ENCODE measurements at regions not wholly inside any gene's neighbourhood (a gene's known extent, or its start where the extent isn't known, plus 50 kb on each side); places are given as distances from the start of the nearest gene placed in this dataset.

DNA sequence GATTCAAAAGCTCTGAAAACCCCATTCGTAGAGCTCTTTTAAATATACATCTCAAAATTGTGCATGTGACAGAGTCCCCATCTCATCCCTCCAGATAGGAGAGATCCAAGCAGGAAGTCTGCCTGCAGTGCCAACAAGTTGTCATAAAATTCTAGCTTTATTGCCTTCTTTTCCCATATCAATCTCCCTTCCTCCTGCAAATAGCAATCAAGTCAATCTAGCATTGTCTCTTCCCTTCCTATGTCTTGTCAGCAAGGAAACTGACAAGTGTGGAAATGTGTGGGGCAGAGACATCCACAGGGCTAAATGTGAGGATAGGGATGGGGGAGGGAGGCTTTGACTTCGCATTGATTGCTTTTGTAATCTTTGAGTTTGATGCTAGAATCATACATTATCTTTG, 165.2 kb downstream of the C1orf94 start:
- DNase-seq (ENCODE audit: extremely low read depth, low read depth) = no peak
- no peak for TF ChIP-seq CTCF (IDR thresholded peaks at IDR 0.05; ENCODE audit: low read depth, low read length)

DNA sequence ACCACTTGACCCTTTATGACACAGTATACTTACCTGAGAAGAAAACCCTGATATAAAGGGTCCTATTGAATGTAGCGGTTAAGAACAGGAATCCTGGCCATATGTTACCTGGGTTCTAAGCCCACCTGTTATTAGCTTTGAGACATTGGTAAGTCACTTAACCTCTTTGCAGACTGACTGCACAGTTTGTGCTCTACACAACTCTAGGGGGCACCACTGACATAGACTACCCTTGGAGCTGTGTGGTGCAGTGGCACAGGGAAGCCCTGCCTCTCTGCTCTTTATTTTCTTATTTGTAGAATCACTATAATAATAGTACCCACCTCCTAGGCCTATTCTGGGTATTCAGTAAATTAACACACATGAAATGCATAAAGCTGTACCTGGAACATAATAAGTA, 165.6 kb downstream of the C1orf94 start:
- no peak for DNase-seq (ENCODE audit: extremely low read depth, low read depth)
- no peak for TF ChIP-seq CTCF (IDR thresholded peaks at IDR 0.05; ENCODE audit: low read depth, low read length)

DNA sequence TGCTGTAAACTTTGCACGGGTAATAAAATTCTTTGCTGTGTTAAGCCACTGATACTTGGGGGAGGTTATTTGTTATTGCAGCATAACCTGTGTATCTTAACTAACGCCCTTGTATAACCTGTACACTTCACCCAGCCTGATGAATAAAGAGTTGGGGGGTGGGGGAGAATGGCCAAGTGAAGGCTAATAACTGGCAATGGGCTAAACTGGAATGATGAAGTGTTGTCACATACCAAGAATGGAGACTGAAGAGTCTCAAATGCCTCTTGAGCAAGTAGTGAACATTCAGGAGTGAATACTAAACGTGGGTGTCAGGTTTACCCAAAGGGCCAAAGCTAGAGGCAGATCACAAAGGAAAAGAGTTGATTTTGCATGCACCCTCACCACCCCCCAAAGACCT, 169.4 kb downstream of the C1orf94 start:
- no peak for TF ChIP-seq CTCF (IDR thresholded peaks at IDR 0.05; ENCODE audit: low read depth, low read length)
- DNase-seq (ENCODE audit: extremely low read depth, low read depth) = no peak

DNA sequence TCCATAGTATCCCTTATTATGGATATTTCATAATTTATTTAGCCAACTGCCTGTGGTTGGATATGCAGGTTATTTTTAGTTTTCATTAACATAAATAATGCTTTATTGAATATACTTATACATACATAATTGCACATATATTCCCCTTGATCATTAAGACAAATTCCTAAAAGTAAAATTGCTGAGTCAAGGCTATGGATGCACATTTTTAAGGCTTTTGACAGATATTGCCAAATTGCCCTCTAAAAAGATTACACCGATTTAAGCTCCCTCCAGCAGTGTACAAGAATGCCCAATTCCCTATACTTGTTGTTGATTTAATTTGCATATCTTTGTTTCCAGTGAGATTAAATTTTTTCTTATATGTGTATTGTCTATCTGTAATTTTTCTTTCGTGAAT, 176.7 kb downstream of the C1orf94 start:
- no peak for DNase-seq (ENCODE audit: extremely low read depth, low read depth)

GRCh38 chr1:34354367-34354766, 177.7 kb downstream of the C1orf94 start:
- TF ChIP-seq CTCF (IDR thresholded peaks at IDR 0.05; ENCODE audit: low read depth, low read length) = no peak
- DNase-seq (ENCODE audit: extremely low read depth, low read depth) = no peak

More for the DNA sequence above, 176.7 kb downstream of the C1orf94 start:
- TF ChIP-seq CTCF (IDR thresholded peaks at IDR 0.05; ENCODE audit: low read depth, low read length) = no peak

GRCh38 chr1:34356853-34357252, 180.1 kb downstream of the C1orf94 start:
- no peak for TF ChIP-seq CTCF (IDR thresholded peaks at IDR 0.05; ENCODE audit: low read depth, low read length)
- no peak for DNase-seq (ENCODE audit: extremely low read depth, low read depth)

GRCh38 chr1:34358636-34359035, 181.9 kb downstream of the C1orf94 start:
- DNase-seq (ENCODE audit: extremely low read depth, low read depth) = no peak
- no peak for TF ChIP-seq CTCF (IDR thresholded peaks at IDR 0.05; ENCODE audit: low read depth, low read length)
